Activated naive CD4-positive, alpha-beta T cell treated with anti-CD3 and anti-CD28 coated beads, Interleukin-2, amount 50 U/mL, for 24 hours (primary cell): ENCODE measurements at regions not wholly inside any gene's neighbourhood (a gene's known extent, or its start where the extent isn't known, plus 50 kb on each side); places are given as distances from the start of the nearest gene placed in this dataset.

ENCODE experiments used
- H3K27ac Mint-ChIP-seq: one replicate; pipeline ENCODE4 v1.8.0; 2021; ENCODE audit warnings: mild to moderate bottlenecking, mixed read lengths
- H3K27me3 Mint-ChIP-seq: one replicate; pipeline ENCODE4 v1.8.0; 2021; ENCODE audit warnings: mixed read lengths
- H3K36me3 Mint-ChIP-seq: one replicate; pipeline ENCODE4 v1.8.0; 2021; ENCODE audit warnings: mixed read lengths
- H3K4me1 Mint-ChIP-seq: one replicate; pipeline ENCODE4 v1.8.0; 2021; ENCODE audit warnings: mixed read lengths
- H3K4me3 Mint-ChIP-seq: one replicate; pipeline ENCODE4 v1.8.0; 2021; ENCODE audit warnings: mild to moderate bottlenecking, mixed read lengths
- H3K9me3 Mint-ChIP-seq: one replicate; pipeline ENCODE4 v1.8.0; 2021; ENCODE audit warnings: mixed read lengths

GRCh38 chr22:26845021-26845743 lies 187.8 kb downstream of the MIAT start:
- Mint-ChIP-seq H3K27me3 (no peaks in the 10 kb centered on the region), H3K36me3 (peaks cover 4% of the 10 kb centered on the region), H3K4me1 (no peaks in the 10 kb centered on the region), H3K4me3 (no peak overlapping the region), H3K27ac (no peak overlapping the region), H3K9me3 (no peaks in the 10 kb centered on the region)

GRCh38 chr22:26846076-26846475 lies 188.7 kb downstream of the MIAT start:
- Mint-ChIP-seq H3K4me1 (no peaks in the 10 kb centered on the region), H3K27ac (no peak overlapping the region), H3K9me3 (no peaks in the 10 kb centered on the region), H3K36me3 (peaks cover 2% of the 10 kb centered on the region), H3K4me3 (no peak overlapping the region), H3K27me3 (no peaks in the 10 kb centered on the region)

- Mint-ChIP-seq H3K27ac (no peak overlapping the region), H3K27me3 (no peaks in the 10 kb centered on the region), H3K4me3 (no peak overlapping the region), H3K4me1 (no peaks in the 10 kb centered on the region), H3K36me3 (peaks cover 2% of the 10 kb centered on the region), H3K9me3 (no peaks in the 10 kb centered on the region)
Measured at GRCh38 chr22:26846645-26847044, 189.3 kb downstream of the MIAT start.

- H3K9me3 Mint-ChIP-seq = no peaks in the 10 kb centered on the region
- H3K27me3 Mint-ChIP-seq = no peaks in the 10 kb centered on the region
- no peaks in the 10 kb centered on the region for H3K4me1 Mint-ChIP-seq
- no peak overlapping the region for H3K4me3 Mint-ChIP-seq
- no peak overlapping the region for H3K27ac Mint-ChIP-seq
- H3K36me3 Mint-ChIP-seq = peaks cover 3% of the 10 kb centered on the region
Measured at GRCh38 chr22:26847046-26847445, 189.7 kb downstream of the MIAT start.

- no peak overlapping the region for H3K27ac Mint-ChIP-seq
- no peaks in the 10 kb centered on the region for H3K27me3 Mint-ChIP-seq
- H3K4me1 Mint-ChIP-seq = no peaks in the 10 kb centered on the region
- H3K36me3 Mint-ChIP-seq = peaks cover 8% of the 10 kb centered on the region
- H3K4me3 Mint-ChIP-seq = no peak overlapping the region
- no peaks in the 10 kb centered on the region for H3K9me3 Mint-ChIP-seq
Measured at GRCh38 chr22:26847816-26848215, 190.4 kb downstream of the MIAT start.

- Mint-ChIP-seq H3K9me3 (no peaks in the 10 kb centered on the region), H3K4me1 (no peaks in the 10 kb centered on the region), H3K4me3 (no peak overlapping the region), H3K36me3 (peaks cover 13% of the 10 kb centered on the region), H3K27ac (no peak overlapping the region), H3K27me3 (no peaks in the 10 kb centered on the region)
Measured at GRCh38 chr22:26848244-26848920, 191.0 kb downstream of the MIAT start.

- Mint-ChIP-seq H3K9me3 (no peaks in the 10 kb centered on the region), H3K4me3 (no peak overlapping the region), H3K27me3 (no peaks in the 10 kb centered on the region), H3K36me3 (peaks cover 13% of the 10 kb centered on the region), H3K4me1 (no peaks in the 10 kb centered on the region), H3K27ac (no peak overlapping the region)
Measured at GRCh38 chr22:26849575-26849974, 192.2 kb downstream of the MIAT start.

- H3K27me3 Mint-ChIP-seq = no peaks in the 10 kb centered on the region
- H3K36me3 Mint-ChIP-seq = peaks cover 15% of the 10 kb centered on the region
- H3K4me1 Mint-ChIP-seq = no peaks in the 10 kb centered on the region
- H3K4me3 Mint-ChIP-seq = no peak overlapping the region
- H3K9me3 Mint-ChIP-seq = no peaks in the 10 kb centered on the region
- no peak overlapping the region for H3K27ac Mint-ChIP-seq
Measured at GRCh38 chr22:26851125-26851524, 193.7 kb downstream of the MIAT start.

- Mint-ChIP-seq H3K27ac (no peak overlapping the region), H3K36me3 (peaks cover 15% of the 10 kb centered on the region), H3K9me3 (no peaks in the 10 kb centered on the region), H3K4me3 (no peak overlapping the region), H3K27me3 (no peaks in the 10 kb centered on the region), H3K4me1 (no peaks in the 10 kb centered on the region)
Measured at GRCh38 chr22:26852176-26852575, 194.8 kb downstream of the MIAT start.

- no peaks in the 10 kb centered on the region for H3K4me1 Mint-ChIP-seq
- no peak overlapping the region for H3K4me3 Mint-ChIP-seq
- peaks cover 18% of the 10 kb centered on the region for H3K36me3 Mint-ChIP-seq
- no peaks in the 10 kb centered on the region for H3K27me3 Mint-ChIP-seq
- no peaks in the 10 kb centered on the region for H3K9me3 Mint-ChIP-seq
- H3K27ac Mint-ChIP-seq = no peak overlapping the region
Measured at GRCh38 chr22:26853071-26853470, 195.7 kb downstream of the MIAT start.

- Mint-ChIP-seq H3K27ac (no peak overlapping the region), H3K9me3 (no peaks in the 10 kb centered on the region), H3K4me1 (no peaks in the 10 kb centered on the region), H3K36me3 (peaks cover 18% of the 10 kb centered on the region), H3K4me3 (no peak overlapping the region), H3K27me3 (no peaks in the 10 kb centered on the region)
Measured at GRCh38 chr22:26853495-26853894, 196.1 kb downstream of the MIAT start.

GRCh38 chr22:26857169-26857568 lies 199.8 kb downstream of the MIAT start:
- H3K27ac Mint-ChIP-seq = no peak overlapping the region
- H3K36me3 Mint-ChIP-seq = peaks cover 27% of the 10 kb centered on the region

GRCh38 chr22:26860301-26860700 lies 202.9 kb downstream of the MIAT start:
- no peaks in the 10 kb centered on the region for H3K9me3 Mint-ChIP-seq
- peaks cover 36% of the 10 kb centered on the region for H3K36me3 Mint-ChIP-seq
- no peak overlapping the region for H3K4me3 Mint-ChIP-seq
- no peaks in the 10 kb centered on the region for H3K27me3 Mint-ChIP-seq
- H3K4me1 Mint-ChIP-seq = no peaks in the 10 kb centered on the region
- H3K27ac Mint-ChIP-seq = no peak overlapping the region

More at GRCh38 chr22:26857169-26857568, 199.8 kb downstream of the MIAT start:
- Mint-ChIP-seq H3K9me3 (no peaks in the 10 kb centered on the region), H3K4me3 (no peak overlapping the region), H3K4me1 (no peaks in the 10 kb centered on the region), H3K27me3 (no peaks in the 10 kb centered on the region)

GRCh38 chr22:26865021-26865420 lies 207.6 kb downstream of the MIAT start:
- no peak overlapping the region for H3K4me3 Mint-ChIP-seq
- H3K9me3 Mint-ChIP-seq = no peaks in the 10 kb centered on the region
- H3K36me3 Mint-ChIP-seq = peaks cover 52% of the 10 kb centered on the region
- no peaks in the 10 kb centered on the region for H3K27me3 Mint-ChIP-seq
- H3K27ac Mint-ChIP-seq = no peak overlapping the region
- no peaks in the 10 kb centered on the region for H3K4me1 Mint-ChIP-seq

GRCh38 chr22:26883393-26883792 lies 226.0 kb downstream of the MIAT start:
- Mint-ChIP-seq H3K4me1 (no peaks in the 10 kb centered on the region), H3K9me3 (no peaks in the 10 kb centered on the region), H3K4me3 (no peak overlapping the region), H3K36me3 (peaks cover 15% of the 10 kb centered on the region), H3K27me3 (no peaks in the 10 kb centered on the region), H3K27ac (no peak overlapping the region)

GRCh38 chr22:26884921-26885320 lies 227.5 kb downstream of the MIAT start:
- Mint-ChIP-seq H3K4me1 (no peaks in the 10 kb centered on the region), H3K36me3 (peaks cover 15% of the 10 kb centered on the region), H3K9me3 (no peaks in the 10 kb centered on the region), H3K4me3 (no peak overlapping the region), H3K27ac (no peak overlapping the region), H3K27me3 (no peaks in the 10 kb centered on the region)
